Eye (tissue), 1 donor: ENCODE measurements at regions not wholly inside any gene's neighbourhood (a gene's known extent, or its start where the extent isn't known, plus 50 kb on each side); places are given as distances from the start of the nearest gene placed in this dataset.
A peak's percentile ranks its signal among the peaks of the same experiment; 100 is the strongest.
"Not testable (repeated sequence)": the region's sequence is repeated elsewhere in the genome, so short reads cannot be mapped to it uniquely, and the experiment has no call there.

Source experiments
- DNase-seq: peaks from one replicate; pipeline ENCODE4 v3.0.0-alpha.2; 2015

DNA sequence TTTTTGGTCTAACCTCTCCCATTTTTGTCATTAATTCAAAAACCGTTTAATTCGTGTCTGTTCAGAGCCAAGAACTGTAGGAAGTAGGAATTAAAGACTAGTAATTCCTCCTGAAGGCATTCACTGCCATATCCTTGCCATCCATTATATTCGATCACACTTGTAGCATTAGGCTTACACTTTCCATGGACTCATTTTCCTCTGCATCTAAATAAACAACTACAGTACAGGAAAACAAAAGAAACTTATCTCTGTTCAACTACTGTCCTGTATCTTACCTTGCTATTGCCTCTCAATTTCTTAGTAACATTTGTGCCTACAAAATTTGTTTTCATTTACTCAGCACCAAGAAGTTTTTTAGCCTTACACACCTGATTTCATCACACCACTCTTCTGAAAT is 111.6 kb upstream of the SEMA3C start:
- DNase-seq: no peak

DNA sequence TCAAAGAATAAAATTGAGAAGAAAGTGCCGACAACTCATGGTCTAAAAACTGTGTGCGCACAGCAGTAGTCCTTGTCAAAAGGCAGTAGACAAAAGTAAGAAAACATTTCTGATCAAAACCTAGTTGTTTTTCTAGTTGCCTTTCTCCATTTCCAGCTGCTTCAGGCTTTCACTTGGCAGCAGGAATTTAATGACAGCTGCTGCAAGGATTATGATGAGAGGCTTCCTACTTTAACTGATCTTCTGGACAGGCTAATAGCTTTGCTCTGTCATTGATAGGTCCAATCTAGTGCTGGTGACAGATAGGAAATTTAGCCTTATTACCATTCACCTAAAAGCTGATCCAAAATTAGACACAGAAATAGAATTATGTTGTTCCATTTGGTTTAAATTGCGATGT is 110.7 kb upstream of the SEMA3C start:
- peak; percentile 48 for DNase-seq

DNA sequence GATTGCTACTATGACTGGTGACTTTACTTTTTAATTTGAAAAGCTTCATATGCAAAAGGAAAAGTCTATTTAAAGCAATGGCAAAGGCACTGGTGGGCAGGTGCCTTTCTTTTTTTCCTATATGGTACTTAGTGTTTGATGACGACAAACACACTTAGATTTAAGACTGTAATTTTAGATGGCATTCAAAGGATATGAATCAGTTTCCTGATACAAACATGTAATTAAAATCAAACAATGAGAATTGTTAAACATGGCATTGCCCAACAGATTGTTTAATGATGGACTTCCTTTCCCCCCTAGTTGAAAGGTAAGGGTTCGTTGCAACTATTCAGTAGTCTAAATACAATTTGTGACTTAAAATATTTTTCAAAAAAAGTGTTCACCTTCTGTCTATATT is 106.5 kb upstream of the SEMA3C start:
- no peak for DNase-seq

DNA sequence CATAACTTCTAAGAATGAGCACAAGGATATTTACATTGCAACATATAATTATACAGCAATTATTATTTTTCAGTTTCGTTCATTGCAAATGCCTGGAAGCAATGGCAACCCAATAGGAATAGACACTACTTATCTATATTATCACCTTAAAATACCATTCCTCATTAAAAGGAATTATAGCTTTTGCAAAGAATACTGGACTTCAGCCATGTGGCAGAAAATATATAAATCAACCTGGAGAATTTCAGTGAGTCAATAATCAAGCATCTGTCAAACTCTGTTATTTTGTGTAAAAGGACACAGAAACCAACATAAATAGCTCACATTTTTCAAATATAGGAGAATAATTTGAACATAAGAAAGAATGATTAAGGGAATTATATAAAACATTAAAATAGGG is 96.1 kb upstream of the SEMA3C start:
- DNase-seq: no peak

DNA sequence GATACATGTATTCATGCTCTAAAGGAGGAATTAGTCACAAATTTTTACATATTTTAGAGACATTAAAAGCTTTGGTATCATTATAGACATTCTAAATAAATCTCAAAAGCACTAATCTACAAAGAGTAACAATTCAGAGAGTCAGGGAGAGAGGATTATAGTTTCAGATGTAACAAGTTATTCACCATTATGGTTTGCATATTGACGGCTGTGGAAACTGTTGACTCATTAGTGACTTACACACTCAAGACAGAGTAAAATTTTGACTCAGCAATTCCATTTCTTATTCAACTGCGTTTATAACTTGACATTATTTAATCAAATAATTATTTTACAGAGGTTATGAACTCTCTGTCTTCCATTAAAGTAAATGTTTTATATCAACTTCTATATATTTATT is 95.4 kb upstream of the SEMA3C start:
- no peak for DNase-seq

DNA sequence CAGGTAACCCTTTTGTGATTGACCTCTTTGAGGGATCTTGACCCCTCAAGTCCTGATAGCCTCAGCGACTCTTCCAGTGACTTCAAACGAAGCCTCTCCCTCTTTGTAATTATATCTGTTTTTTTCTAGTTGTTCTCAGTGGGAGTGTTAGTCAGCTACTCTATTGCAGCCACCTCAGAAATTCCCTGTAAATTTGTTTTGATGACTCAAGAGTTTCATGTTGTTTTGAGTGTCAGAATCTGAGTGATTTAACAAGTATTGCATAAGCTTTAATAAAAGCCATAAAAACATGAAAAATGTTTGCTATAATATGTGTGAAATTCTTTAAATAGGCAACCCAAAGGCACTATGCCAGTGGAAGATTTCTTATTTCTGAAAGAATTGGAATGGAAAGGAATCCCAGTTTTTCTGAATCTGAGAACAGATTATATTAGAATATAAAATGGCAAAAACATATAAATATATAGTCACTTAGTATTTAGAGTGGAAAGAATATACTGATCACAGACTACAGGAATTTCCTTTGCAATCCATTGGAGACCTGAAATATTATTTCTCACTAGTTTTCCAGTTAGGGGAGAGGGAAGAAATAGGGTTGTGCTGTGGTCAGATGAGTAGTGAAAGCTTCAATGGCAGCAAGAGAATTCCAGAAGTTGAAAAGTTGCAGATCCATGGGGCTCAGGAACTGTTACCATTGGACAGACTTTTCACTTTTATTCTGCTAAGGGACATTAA is 94.4 kb upstream of the SEMA3C start:
- no peak for DNase-seq

DNA sequence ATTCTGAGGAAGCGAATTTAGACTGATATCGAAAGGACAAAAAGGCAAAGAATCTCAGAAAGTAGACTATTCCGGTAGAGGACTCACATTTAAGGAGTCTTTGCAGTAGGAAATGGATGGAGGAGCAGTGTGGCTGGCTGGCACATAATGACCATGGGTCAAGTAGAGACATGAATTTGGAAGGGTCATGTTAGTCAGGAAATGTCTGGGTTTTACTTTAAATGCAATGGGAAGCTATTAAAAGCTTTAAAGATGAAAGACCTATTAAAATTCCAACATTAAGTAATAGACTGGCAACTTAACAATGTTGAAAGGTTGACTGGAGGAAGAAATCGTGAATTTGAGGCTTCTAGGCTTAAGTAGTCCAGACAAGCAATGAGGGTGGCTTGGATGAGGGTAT is 90.0 kb upstream of the SEMA3C start:
- no peak for DNase-seq

DNA sequence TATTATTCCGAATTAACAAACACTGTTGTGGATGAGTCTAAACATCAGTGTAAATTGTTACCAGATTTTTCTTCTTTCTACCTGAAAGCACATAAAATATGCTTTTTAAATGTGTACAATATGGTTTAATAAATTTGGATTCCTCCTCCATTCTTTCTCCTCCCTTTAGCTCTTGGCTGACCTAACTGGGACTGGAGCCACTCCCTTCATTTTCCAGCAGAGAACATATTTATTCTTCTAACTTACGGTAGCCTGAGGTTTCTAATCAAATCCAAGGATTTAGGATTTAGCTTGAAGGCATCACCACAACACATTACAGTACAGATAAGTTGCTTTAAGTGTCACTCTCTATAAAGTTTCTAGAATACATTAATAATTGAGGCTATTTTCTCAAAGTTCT is 88.2 kb upstream of the SEMA3C start:
- DNase-seq: peak; percentile 28

DNA sequence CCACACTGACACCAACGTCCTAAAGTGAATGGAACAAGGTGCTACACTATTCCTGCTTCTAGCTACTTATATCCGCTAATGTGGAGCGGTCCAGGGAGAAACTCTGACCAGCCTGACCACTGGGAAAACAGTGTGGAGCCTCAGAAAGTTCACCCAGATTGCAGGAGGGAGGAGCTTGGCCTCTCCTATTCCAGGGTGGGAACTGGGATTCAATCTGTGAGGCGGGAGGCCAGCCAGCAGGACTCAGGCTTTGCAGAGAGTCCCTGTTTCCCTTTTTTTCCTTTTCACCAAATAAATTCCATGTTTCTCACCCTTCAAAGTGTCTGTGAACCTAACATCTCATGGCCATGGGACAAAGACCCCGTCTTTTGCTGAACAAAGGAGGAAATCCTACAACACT is 86.4 kb upstream of the SEMA3C start:
- no peak for DNase-seq

DNA sequence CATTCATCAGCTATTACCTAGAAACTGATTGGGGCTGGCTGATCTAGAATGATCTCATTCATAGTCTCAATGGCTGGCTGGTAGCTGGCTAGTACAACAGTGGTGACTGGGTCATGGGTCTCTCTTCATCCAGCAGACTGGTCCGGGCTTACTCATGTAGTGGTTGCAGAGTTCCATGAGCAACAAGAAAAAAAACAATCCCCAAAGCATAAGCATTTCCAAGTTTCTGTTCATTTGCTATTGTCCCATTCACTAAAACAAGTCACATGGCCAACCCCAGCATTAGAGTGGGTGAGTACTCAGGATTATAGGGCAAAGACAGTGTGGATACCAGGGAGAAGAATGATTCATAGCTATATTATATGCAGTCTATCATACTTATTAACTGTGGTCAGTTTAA is 85.2 kb upstream of the SEMA3C start:
- no peak for DNase-seq

DNA sequence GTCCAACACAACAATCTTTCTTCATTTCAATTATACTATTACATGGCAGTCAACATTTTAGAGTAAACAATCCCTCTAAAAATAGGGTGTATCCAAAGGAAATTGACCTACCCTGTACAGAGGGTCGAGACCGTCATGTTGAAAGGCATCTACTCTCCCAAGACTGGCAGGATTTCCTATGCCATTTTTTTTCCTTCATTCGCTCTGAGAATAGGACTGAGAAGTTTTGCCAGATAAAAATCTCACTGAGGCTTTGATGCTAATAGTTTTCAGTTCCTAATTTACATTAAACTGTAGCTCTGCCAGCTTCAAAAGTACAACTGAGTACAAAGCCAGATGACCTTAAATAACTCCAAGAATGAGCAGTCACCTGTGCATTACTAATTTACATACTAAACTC is 84.5 kb upstream of the SEMA3C start:
- DNase-seq: no peak

DNA sequence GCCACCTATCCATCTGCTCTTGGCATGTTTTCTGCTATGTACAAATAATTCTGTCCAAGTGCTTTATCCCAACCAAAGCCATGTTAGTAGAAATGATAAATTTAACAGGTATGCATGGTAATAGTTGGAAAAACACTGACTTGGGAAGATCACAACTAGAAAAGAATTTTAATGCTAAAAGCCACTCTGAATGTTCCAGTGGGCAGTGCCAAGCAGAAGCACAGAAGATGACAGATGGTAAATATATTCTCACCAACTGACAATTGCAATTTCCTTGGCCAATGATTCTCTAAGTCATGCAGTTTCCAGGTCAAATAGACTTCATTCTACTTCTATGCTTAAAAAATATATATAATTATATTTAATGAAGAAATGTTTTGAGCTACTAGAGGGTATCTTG is 83.6 kb upstream of the SEMA3C start:
- DNase-seq: no peak

DNA sequence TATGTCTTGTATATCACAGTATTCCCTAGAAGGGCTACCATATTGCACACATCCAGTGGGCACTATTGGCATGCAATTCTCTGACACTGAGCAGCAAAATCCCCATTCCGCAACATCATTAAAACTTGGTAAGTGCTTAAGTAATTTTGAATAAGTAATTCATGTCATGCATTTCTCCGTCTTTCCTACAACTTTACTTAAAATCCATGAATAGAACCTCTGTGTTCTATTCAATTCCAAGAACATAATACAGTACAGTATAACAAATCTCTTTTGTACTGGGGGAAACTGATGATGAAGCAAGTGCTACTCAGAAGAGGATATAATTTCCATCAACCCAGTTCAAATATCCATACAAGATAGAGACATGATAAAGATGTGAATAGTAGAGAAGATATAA is 80.9 kb upstream of the SEMA3C start:
- no peak for DNase-seq

DNA sequence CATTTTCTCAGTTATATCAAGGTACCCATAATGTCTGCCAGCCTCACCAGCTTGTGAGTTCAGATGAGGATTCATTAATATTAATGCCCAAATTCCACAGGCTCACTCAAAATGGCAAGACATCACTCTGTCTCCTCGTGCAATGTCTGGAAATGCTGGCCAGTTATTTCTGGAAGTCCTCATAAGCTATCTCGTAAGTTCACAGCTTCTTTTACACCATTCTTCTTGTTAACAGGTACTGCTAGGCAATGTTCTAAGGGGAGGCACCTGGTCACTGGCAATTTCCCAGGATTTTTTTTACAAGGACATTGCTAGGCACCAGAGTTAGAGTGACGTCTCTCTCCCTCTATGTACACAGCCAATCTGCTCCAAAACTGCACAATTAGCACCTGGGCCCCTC is 80.2 kb upstream of the SEMA3C start:
- no peak for DNase-seq

DNA sequence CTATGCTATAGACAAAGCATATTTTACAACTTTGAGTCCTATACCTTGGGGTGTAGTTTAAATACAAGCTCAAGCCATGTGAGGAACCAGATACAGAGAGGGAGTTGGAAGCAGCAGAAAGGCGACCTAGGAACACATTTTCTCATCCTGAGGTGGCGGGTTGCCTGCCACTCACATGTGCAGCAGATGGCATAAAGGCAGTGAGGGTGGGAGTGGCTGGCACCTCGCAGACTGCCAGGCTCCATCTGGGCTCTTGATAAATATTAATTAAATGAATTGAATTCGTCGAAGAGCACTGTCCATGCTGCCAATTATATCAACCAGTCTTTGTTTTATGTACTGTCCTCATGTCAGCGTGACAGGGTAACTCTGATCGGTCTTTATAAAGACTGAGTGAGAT is 79.0 kb upstream of the SEMA3C start:
- DNase-seq: peak; percentile 4

DNA sequence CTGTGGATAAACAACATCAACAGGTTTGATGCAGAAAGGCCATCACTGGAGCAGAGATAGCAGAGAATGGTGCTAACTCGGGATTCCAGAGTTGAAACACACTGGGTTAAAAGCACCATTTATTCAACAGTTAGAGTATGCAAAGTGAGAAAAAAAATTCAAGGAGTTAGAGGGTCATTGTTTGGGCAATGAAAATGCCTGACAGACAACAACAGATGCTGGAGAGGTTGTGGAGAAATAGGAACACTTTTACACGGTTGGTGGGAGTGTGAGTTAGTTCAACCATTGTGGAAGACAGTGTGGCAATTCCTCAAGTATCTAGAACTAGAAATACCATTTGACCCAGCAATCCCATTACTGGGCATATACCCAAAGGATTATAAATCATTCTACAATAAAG is 77.4 kb upstream of the SEMA3C start:
- DNase-seq: not testable (repeated sequence)

DNA sequence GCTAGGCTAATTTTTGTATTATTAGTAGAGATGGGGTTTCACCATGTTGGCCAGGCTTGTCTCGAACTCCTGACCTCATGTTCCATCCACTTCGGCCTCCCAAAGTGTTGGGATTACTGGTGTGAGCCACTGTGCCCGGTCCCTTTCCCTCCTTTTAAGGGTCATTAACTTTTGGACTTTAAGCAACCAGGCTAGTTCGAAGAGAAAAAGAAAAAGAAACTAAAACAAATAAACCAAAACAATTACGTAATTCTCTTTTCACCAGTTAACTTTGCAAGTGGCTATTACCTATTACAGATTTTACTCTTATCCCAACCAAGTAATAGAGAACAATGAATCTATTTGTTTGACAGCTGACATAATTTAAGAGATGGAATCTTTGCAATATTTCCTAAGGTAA is 72.8 kb upstream of the SEMA3C start:
- DNase-seq: no peak

DNA sequence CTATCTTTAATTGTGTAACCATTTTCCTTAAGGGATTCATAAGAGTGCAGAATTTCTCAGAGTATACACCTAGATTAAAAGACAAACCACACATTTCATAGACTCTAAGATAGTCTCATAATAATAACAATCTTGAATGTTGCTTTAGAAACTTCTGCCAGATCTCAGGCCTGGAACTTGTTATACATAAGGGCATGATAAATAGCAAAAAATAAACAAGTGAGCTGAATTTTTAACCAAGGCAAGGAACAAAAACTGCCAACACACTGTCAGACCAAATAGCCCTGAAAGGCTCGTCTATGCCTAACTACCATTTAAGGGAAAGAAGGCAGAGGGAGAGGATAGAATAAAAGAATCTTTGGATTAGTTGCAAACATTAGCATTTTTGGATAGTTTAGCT is 65.8 kb upstream of the SEMA3C start:
- peak; percentile 17 for DNase-seq

DNA sequence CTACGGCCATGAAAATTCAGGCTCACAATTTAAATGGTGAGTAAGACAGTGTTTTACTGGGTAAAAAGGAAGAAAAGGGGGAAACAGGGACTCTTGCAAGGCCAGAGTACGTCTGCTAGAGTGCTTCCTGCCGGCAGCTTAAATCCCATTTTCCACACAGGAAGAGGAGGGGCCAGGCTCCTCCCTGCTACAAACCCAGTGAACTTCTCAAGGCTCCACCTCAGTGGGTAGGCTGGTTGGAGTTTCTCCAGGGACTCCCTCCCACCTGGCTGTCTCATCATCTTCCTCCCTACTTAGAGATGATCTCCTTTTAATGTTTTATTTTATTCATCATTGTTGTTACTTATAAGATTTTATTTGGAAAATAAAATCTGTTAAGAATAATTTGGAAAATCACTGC is 62.6 kb upstream of the SEMA3C start:
- no peak for DNase-seq

DNA sequence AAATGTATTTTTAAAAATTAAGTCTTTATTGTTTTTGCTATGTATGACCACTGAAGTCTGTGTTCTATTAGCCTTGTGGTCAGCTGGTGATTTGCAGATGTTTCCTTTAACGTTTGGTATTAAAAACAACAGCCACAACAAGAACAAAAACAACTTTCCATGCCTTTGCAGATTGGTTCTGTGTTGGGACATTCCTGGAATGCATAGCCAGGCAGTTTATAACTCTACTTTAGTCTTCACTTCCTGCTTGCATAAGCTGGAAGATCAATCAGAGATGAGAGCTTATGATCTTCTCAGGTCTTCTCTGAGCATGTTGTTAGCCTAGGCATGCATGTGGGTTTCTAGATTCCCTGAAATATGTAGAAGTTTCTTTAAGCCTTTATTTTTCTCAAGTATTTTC is 58.9 kb upstream of the SEMA3C start:
- DNase-seq: no peak

DNA sequence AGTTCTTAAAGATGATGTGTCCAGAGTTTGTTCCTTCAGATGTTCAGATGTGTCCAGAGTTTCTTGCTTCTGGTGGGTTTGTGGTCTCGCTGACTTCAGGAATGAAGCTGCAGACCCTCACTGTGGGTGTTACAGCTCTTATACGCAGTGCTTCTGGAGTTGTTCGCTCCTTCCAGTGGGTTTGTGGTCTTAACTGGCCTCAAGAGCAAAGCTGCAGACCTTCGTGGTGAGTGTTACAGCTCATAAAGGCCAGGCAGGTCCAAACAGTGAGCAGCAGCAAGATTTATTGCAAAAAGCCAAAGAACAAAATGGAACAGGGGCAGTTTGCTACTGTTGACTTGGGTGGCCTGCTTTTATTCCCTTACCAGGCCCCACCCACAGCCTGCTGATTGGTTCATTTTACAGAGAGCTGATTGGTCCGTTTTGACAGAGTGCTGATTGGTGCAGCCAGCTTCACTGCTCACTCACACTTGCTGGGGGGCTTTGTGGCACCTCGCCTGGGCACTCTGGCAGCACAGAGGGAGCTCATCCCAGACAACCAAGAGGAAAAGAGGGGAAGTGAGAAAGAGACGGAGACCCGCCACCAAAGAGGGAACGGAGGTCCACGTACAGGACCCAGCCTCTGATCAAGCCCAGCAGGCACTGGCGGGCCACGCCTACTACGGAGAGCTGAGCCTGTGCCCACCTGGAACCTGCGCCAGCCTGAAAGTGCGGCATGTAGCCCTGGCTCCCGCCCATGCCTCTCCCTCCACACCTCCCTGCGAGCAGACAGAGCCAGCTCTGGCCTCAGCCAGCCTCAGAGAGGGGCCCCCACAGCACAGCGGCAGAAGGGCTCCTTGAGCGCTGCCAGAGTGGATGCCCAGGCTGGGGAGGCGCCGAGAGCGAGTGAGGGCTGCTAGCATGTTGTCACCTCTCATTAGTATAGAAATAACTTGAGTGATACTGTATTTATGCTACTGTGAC is 55.8 kb upstream of the SEMA3C start:
- no peak for DNase-seq

DNA sequence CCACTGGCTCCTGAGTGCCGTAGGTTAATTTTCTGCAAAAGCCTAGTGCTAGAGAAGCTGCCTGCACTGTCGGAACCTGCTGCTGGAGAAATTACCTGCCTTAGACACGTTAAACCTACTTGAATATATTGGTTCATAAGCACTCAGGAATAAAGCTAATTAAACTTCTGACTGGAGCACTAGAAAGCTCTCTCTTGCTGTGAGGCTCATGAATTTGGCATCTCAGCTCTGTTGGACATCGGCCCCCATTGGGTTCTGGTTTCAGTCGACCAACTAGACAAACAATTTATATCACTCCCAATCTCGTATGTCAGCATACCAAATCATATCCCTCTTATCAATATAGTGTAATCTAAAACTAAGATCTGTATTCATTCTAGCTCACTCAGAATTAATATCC is 52.4 kb upstream of the SEMA3C start:
- DNase-seq: no peak
